ENCODE measurements at regions not wholly inside any gene's neighbourhood (a gene's known extent, or its start where the extent isn't known, plus 50 kb on each side); places are given as distances from the start of the nearest gene placed in this dataset.
"Not testable (repeated sequence)": the region's sequence is repeated elsewhere in the genome, so short reads cannot be mapped to it uniquely, and the experiment has no call there.

- H3K27me3 ChIP-seq (ENCODE audit: control insufficient read depth, insufficient read depth, low read length, poor library complexity, severe bottlenecking), result no peaks in the 10 kb centered on the region
- H3K4me3 ChIP-seq (ENCODE audit: low read length), result no peak overlapping the region
- H3K36me3 ChIP-seq (ENCODE audit: control insufficient read depth, insufficient read depth, low read length), result no peaks in the 10 kb centered on the region
- Mint-ChIP-seq H3K4me3 (no peak overlapping the region), H3K27me3 (ENCODE audit: insufficient read depth) (no peaks in the 10 kb centered on the region), H3K9me3 (peaks cover 3% of the 10 kb centered on the region), H3K36me3 (ENCODE audit: low read depth) (no peaks in the 10 kb centered on the region), H3K27ac (no peak overlapping the region), H3K4me1 (no peaks in the 10 kb centered on the region)
- H3K27ac ChIP-seq (ENCODE audit: low read depth, low read length), result no peak overlapping the region
- 92 to 100% methylated on average over 1 of the region's 1 CpG for WGBS, 2 experiments (ENCODE audit: insufficient coverage in 1 of 2, insufficient read length in 1 of 2)
- no peaks in the 10 kb centered on the region for H3K4me1 ChIP-seq (ENCODE audit: control insufficient read depth, insufficient read depth, low read length)
- no peak overlapping the region for H3K9ac ChIP-seq (ENCODE audit: extremely low read depth, low read length, poor library complexity, severe bottlenecking)
- TF ChIP-seq CTCF (conservative IDR thresholded peaks at IDR 0.05), result no peak
- no peaks in the 10 kb centered on the region for H3K9me3 ChIP-seq (ENCODE audit: control insufficient read depth, low read length)
- DNase-seq, result no peak
Observed at GRCh38 chr2:198604599-198604998, 800.2 kb downstream of the PLCL1 start.

- H3K9me3 ChIP-seq (ENCODE audit: control insufficient read depth, low read length); H3K36me3 Mint-ChIP-seq (ENCODE audit: low read depth); H3K4me1 ChIP-seq (ENCODE audit: control insufficient read depth, insufficient read depth, low read length); H3K27me3 ChIP-seq (ENCODE audit: control insufficient read depth, insufficient read depth, low read length, poor library complexity, severe bottlenecking); H3K36me3 ChIP-seq (ENCODE audit: control insufficient read depth, insufficient read depth, low read length); H3K4me3 Mint-ChIP-seq; DNase-seq; H3K27ac Mint-ChIP-seq; H3K27me3 Mint-ChIP-seq (ENCODE audit: insufficient read depth); H3K4me1 Mint-ChIP-seq; H3K9me3 Mint-ChIP-seq; H3K27ac ChIP-seq (ENCODE audit: low read depth, low read length); H3K9ac ChIP-seq (ENCODE audit: extremely low read depth, low read length, poor library complexity, severe bottlenecking); H3K4me3 ChIP-seq (ENCODE audit: low read length): not testable (repeated sequence)
- 95 to 100% methylated on average over 2 to 14 of the region's 15 CpGs for WGBS, 2 experiments (ENCODE audit: insufficient coverage in 1 of 2, insufficient read length in 1 of 2)
Observed at GRCh38 chr2:198602986-198603385, 798.6 kb downstream of the PLCL1 start.

GRCh38 chr2:198597648-198598047 lies 793.3 kb downstream of the PLCL1 start:
- Mint-ChIP-seq H3K4me3 (no peak overlapping the region), H3K4me1 (no peaks in the 10 kb centered on the region), H3K27me3 (ENCODE audit: insufficient read depth) (no peaks in the 10 kb centered on the region), H3K36me3 (ENCODE audit: low read depth) (no peaks in the 10 kb centered on the region), H3K27ac (no peak overlapping the region), H3K9me3 (no peaks in the 10 kb centered on the region)
- no peaks in the 10 kb centered on the region for H3K9me3 ChIP-seq (ENCODE audit: control insufficient read depth, low read length)
- H3K4me3 ChIP-seq (ENCODE audit: low read length), result no peak overlapping the region
- TF ChIP-seq CTCF (conservative IDR thresholded peaks at IDR 0.05), result no peak
- no peaks in the 10 kb centered on the region for H3K36me3 ChIP-seq (ENCODE audit: control insufficient read depth, insufficient read depth, low read length)
- 82 to 100% methylated on average over 2 to 5 of the region's 5 CpGs for WGBS, 2 experiments (ENCODE audit: insufficient coverage in 1 of 2, insufficient read length in 1 of 2)
- no peak for DNase-seq
- no peak overlapping the region for H3K27ac ChIP-seq (ENCODE audit: low read depth, low read length)
- no peak overlapping the region for H3K9ac ChIP-seq (ENCODE audit: extremely low read depth, low read length, poor library complexity, severe bottlenecking)
- no peaks in the 10 kb centered on the region for H3K27me3 ChIP-seq (ENCODE audit: control insufficient read depth, insufficient read depth, low read length, poor library complexity, severe bottlenecking)
- no peaks in the 10 kb centered on the region for H3K4me1 ChIP-seq (ENCODE audit: control insufficient read depth, insufficient read depth, low read length)

GRCh38 chr2:198596985-198597384 lies 792.6 kb downstream of the PLCL1 start:
- Mint-ChIP-seq H3K27ac (no peak overlapping the region), H3K4me3 (no peak overlapping the region), H3K4me1 (no peaks in the 10 kb centered on the region)

More at GRCh38 chr2:198596985-198597384, 792.6 kb downstream of the PLCL1 start:
- TF ChIP-seq CTCF (conservative IDR thresholded peaks at IDR 0.05), result no peak
- Histone ChIP-seq H3K27ac (ENCODE audit: low read depth, low read length) (no peak overlapping the region), H3K36me3 (ENCODE audit: control insufficient read depth, insufficient read depth, low read length) (no peaks in the 10 kb centered on the region), H3K9me3 (ENCODE audit: control insufficient read depth, low read length) (no peaks in the 10 kb centered on the region), H3K4me3 (ENCODE audit: low read length) (no peak overlapping the region), H3K27me3 (ENCODE audit: control insufficient read depth, insufficient read depth, low read length, poor library complexity, severe bottlenecking) (no peaks in the 10 kb centered on the region), H3K9ac (ENCODE audit: extremely low read depth, low read length, poor library complexity, severe bottlenecking) (no peak overlapping the region), H3K4me1 (ENCODE audit: control insufficient read depth, insufficient read depth, low read length) (no peaks in the 10 kb centered on the region)
- no peaks in the 10 kb centered on the region for H3K27me3 Mint-ChIP-seq (ENCODE audit: insufficient read depth)
- DNase-seq, result no peak
- H3K9me3 Mint-ChIP-seq, result no peaks in the 10 kb centered on the region
- H3K36me3 Mint-ChIP-seq (ENCODE audit: low read depth), result no peaks in the 10 kb centered on the region

Measured in endodermal cell (in vitro differentiated cells).